Upper lobe of right lung (tissue), 1 donor: ENCODE measurements at regions not wholly inside any gene's neighbourhood (a gene's known extent, or its start where the extent isn't known, plus 50 kb on each side); places are given as distances from the start of the nearest gene placed in this dataset.
A peak's percentile ranks its signal among the peaks of the same experiment; 100 is the strongest.

Experiments
- ATAC-seq: fragments of 200-7000 bp; cut with Tn5 transposase; one replicate; pipeline ENCODE4 v1.9.1; 2020; ENCODE audit warnings: mild to moderate bottlenecking, moderate library complexity
- DNase-seq: peaks from one replicate; pipeline ENCODE4 v3.0.0-alpha.2; 2020
- H3K27ac ChIP-seq: fragments of 200-600 bp; one replicate; pipeline ENCODE4 v1.8.0; 2022
- H3K27me3 ChIP-seq: fragments of 200-600 bp; one replicate; pipeline ENCODE4 v1.8.0; 2022; ENCODE audit warnings: mild to moderate bottlenecking
- H3K36me3 ChIP-seq: fragments of 200-600 bp; one replicate; pipeline ENCODE4 v1.8.0; 2022
- H3K4me1 ChIP-seq: fragments of 200-600 bp; one replicate; pipeline ENCODE4 v1.8.0; 2022
- H3K4me3 ChIP-seq: fragments of 200-600 bp; one replicate; pipeline ENCODE4 v1.8.0; 2022; ENCODE audit warnings: mild to moderate bottlenecking
- H3K9me3 ChIP-seq: fragments of 200-600 bp; one replicate; pipeline ENCODE4 v1.8.0; 2022
- intact Hi-C: fragments of 100-400 bp; cut with DNase I; formaldehyde crosslinking; loops from one replicate; pipeline ENCODE4 v1.11.0; 2022
- TF ChIP-seq, protein P1 (sequence below): fragments of 200-600 bp; IDR thresholded peaks from one replicate; pipeline ENCODE4 v1.8.0; 2022; ENCODE audit warnings: antibody characterized with exemption
- donor health status: DM: no; HTN: yes; CAD: no; lungs with severe emphysema.

DNA sequence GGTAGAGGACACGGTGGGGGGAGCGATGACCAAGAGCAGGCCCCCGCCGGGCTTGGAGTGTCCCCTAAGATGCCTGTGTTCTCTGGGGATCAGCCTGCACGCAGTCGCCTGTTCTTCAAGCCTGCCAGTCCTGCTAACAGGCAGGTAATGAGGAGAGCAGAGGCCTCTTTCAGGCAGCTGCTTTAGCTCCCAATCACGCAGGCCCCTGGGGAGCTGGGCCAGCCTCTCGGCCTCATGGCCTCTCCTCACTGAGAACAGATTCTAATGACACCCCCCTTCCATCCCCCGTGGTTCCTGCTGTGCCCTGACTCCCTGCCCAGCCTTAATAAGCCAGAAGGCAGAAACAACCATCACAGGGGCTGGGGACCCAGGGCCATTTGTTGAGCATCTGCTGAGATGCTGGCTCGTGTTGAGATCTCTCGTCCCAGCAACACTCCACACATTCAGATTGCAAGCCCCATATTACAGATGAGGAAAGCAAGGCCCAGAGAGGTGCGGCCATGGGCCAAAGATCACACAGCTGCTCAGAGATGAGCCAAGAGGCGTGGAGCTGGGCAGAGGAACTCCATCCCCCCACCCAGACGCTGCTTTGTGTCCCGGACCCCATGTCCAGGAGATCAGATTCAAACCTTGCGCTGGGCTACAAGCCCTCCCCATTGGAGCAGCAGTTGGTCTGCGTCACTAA is 71.6 kb upstream of the CASZ1 start:
- DNase-seq (peak; percentile 59), ATAC-seq (no peak)
- Histone ChIP-seq H3K4me3 (no peak overlapping the region), H3K36me3 (no peaks in the 10 kb centered on the region), H3K4me1 (peaks cover 11% of the 10 kb centered on the region), H3K9me3 (no peaks in the 10 kb centered on the region), H3K27ac (no peak overlapping the region), H3K27me3 (peaks cover 29% of the 10 kb centered on the region)
- TF ChIP-seq, protein P1, sequence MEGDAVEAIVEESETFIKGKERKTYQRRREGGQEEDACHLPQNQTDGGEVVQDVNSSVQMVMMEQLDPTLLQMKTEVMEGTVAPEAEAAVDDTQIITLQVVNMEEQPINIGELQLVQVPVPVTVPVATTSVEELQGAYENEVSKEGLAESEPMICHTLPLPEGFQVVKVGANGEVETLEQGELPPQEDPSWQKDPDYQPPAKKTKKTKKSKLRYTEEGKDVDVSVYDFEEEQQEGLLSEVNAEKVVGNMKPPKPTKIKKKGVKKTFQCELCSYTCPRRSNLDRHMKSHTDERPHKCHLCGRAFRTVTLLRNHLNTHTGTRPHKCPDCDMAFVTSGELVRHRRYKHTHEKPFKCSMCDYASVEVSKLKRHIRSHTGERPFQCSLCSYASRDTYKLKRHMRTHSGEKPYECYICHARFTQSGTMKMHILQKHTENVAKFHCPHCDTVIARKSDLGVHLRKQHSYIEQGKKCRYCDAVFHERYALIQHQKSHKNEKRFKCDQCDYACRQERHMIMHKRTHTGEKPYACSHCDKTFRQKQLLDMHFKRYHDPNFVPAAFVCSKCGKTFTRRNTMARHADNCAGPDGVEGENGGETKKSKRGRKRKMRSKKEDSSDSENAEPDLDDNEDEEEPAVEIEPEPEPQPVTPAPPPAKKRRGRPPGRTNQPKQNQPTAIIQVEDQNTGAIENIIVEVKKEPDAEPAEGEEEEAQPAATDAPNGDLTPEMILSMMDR: no peak
- intact Hi-C loops: loop anchor here (10.0 kb wide), 1 partner anchor 363 kb away; no protein-coding TSS in a partner anchor

DNA sequence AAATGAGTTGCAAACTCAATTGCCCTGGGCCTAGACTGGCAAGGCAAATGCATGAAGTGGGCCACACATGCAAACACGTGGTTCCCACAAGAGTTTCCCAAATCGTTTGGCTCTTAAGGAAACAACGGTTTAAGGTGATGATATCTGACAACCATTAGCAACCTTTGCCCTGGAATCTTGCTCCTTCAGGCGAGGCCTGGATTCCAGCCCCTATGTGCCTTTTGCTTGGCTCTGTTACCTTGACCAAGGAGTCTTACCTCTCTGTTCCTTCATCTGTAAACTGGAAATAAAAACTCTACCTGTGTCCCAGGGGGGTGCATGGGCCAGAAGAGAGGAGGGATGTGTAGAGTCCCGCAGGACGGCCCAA is 72.1 kb upstream of the CASZ1 start:
- H3K36me3 ChIP-seq: no peaks in the 10 kb centered on the region
- peaks cover 29% of the 10 kb centered on the region for H3K27me3 ChIP-seq
- peaks cover 11% of the 10 kb centered on the region for H3K4me1 ChIP-seq
- TF ChIP-seq, protein P1: no peak
- no peak overlapping the region for H3K27ac ChIP-seq
- DNase-seq: no peak
- no peaks in the 10 kb centered on the region for H3K9me3 ChIP-seq
- ATAC-seq: no peak
- intact Hi-C loops: loop anchor here (10.0 kb wide), 1 partner anchor 364 kb away; no protein-coding TSS in a partner anchor
- H3K4me3 ChIP-seq: no peak overlapping the region

GRCh38 chr1:10869933-10870332 is 73.5 kb upstream of the CASZ1 start:
- Histone ChIP-seq H3K27ac (no peak overlapping the region), H3K27me3 (peaks cover 29% of the 10 kb centered on the region), H3K4me3 (no peak overlapping the region), H3K36me3 (no peaks in the 10 kb centered on the region), H3K4me1 (peaks cover 11% of the 10 kb centered on the region), H3K9me3 (no peaks in the 10 kb centered on the region)
- intact Hi-C loops: loop anchor here (10.0 kb wide), 1 partner anchor 365 kb away; no protein-coding TSS in a partner anchor
- TF ChIP-seq, protein P1: no peak
- ATAC-seq (no peak), DNase-seq (no peak)

GRCh38 chr1:10870493-10871096 is 74.1 kb upstream of the CASZ1 start:
- peaks cover 24% of the 10 kb centered on the region for H3K27me3 ChIP-seq
- H3K4me3 ChIP-seq: no peak overlapping the region
- no peaks in the 10 kb centered on the region for H3K36me3 ChIP-seq
- H3K9me3 ChIP-seq: no peaks in the 10 kb centered on the region
- TF ChIP-seq, protein P1: no peak
- ATAC-seq (no peak), DNase-seq (no peak)
- H3K27ac ChIP-seq: no peak overlapping the region
- intact Hi-C loops: no loop called here
- H3K4me1 ChIP-seq: peaks cover 11% of the 10 kb centered on the region

GRCh38 chr1:10873189-10873588 is 76.7 kb upstream of the CASZ1 start:
- peaks cover 15% of the 10 kb centered on the region for H3K27me3 ChIP-seq
- no peak overlapping the region for H3K27ac ChIP-seq
- ATAC-seq (no peak), DNase-seq (no peak)
- no peaks in the 10 kb centered on the region for H3K9me3 ChIP-seq
- TF ChIP-seq, protein P1: no peak
- no peaks in the 10 kb centered on the region for H3K36me3 ChIP-seq
- H3K4me1 ChIP-seq: no peaks in the 10 kb centered on the region
- H3K4me3 ChIP-seq: no peak overlapping the region
- intact Hi-C loops: no loop called here
